ENCODE measurements at regions not wholly inside any gene's neighbourhood (a gene's known extent, or its start where the extent isn't known, plus 50 kb on each side); places are given as distances from the start of the nearest gene placed in this dataset.

GRCh38 chr5:125275725-125276090 lies 529.3 kb upstream of the ZNF608 start:
- Histone ChIP-seq H3K36me3 (ENCODE audit: control insufficient read depth, insufficient read depth, low read length) (no peaks in the 10 kb centered on the region), H3K27me3 (ENCODE audit: control insufficient read depth, insufficient read depth, low read length, poor library complexity, severe bottlenecking) (no peaks in the 10 kb centered on the region), H3K4me1 (ENCODE audit: control insufficient read depth, insufficient read depth, low read length) (peaks cover 6% of the 10 kb centered on the region), H3K27ac (ENCODE audit: insufficient read depth, low read depth, low read length, poor library complexity, severe bottlenecking) (no peak overlapping the region), H3K4me3 (ENCODE audit: insufficient read depth, low read depth, low read length) (no peak overlapping the region), H3K9me3 (ENCODE audit: control insufficient read depth, low read length) (no peaks in the 10 kb centered on the region)
- 90 to 97% methylated on average over 2 to 3 of the region's 3 CpGs for whole genome bisulfite sequencing, 2 experiments

GRCh38 chr5:125276096-125276495 lies 529.7 kb upstream of the ZNF608 start:
- Histone ChIP-seq H3K9me3 (ENCODE audit: control insufficient read depth, low read length) (no peaks in the 10 kb centered on the region), H3K27ac (ENCODE audit: insufficient read depth, low read depth, low read length, poor library complexity, severe bottlenecking) (no peak overlapping the region), H3K4me3 (ENCODE audit: insufficient read depth, low read depth, low read length) (no peak overlapping the region), H3K36me3 (ENCODE audit: control insufficient read depth, insufficient read depth, low read length) (no peaks in the 10 kb centered on the region), H3K27me3 (ENCODE audit: control insufficient read depth, insufficient read depth, low read length, poor library complexity, severe bottlenecking) (no peaks in the 10 kb centered on the region), H3K4me1 (ENCODE audit: control insufficient read depth, insufficient read depth, low read length) (peaks cover 6% of the 10 kb centered on the region)
- 86 to 91% methylated on average over 2 of the region's 2 CpGs for WGBS, 2 experiments

- Histone ChIP-seq H3K4me1 (ENCODE audit: control insufficient read depth, insufficient read depth, low read length) (peaks cover 6% of the 10 kb centered on the region), H3K27ac (ENCODE audit: insufficient read depth, low read depth, low read length, poor library complexity, severe bottlenecking) (no peak overlapping the region), H3K9me3 (ENCODE audit: control insufficient read depth, low read length) (no peaks in the 10 kb centered on the region), H3K27me3 (ENCODE audit: control insufficient read depth, insufficient read depth, low read length, poor library complexity, severe bottlenecking) (no peaks in the 10 kb centered on the region), H3K36me3 (ENCODE audit: control insufficient read depth, insufficient read depth, low read length) (no peaks in the 10 kb centered on the region), H3K4me3 (ENCODE audit: insufficient read depth, low read depth, low read length) (no peak overlapping the region)
- WGBS, 2 experiments, result 96 to 97% methylated on average over 3 of the region's 3 CpGs
Observed at GRCh38 chr5:125277494-125278154, 531.2 kb upstream of the ZNF608 start.

GRCh38 chr5:125278711-125279110 lies 532.3 kb upstream of the ZNF608 start:
- no peak overlapping the region for H3K27ac ChIP-seq (ENCODE audit: insufficient read depth, low read depth, low read length, poor library complexity, severe bottlenecking)
- H3K36me3 ChIP-seq (ENCODE audit: control insufficient read depth, insufficient read depth, low read length), result no peaks in the 10 kb centered on the region
- peaks cover 6% of the 10 kb centered on the region for H3K4me1 ChIP-seq (ENCODE audit: control insufficient read depth, insufficient read depth, low read length)
- no peaks in the 10 kb centered on the region for H3K27me3 ChIP-seq (ENCODE audit: control insufficient read depth, insufficient read depth, low read length, poor library complexity, severe bottlenecking)
- no peaks in the 10 kb centered on the region for H3K9me3 ChIP-seq (ENCODE audit: control insufficient read depth, low read length)
- WGBS, 2 experiments, result 83 to 93% methylated on average over 1 to 2 of the region's 2 CpGs
- H3K4me3 ChIP-seq (ENCODE audit: insufficient read depth, low read depth, low read length), result no peak overlapping the region

GRCh38 chr5:125281667-125282066 lies 535.2 kb upstream of the ZNF608 start:
- no peak overlapping the region for H3K4me3 ChIP-seq (ENCODE audit: insufficient read depth, low read depth, low read length)
- peaks cover 5% of the 10 kb centered on the region for H3K4me1 ChIP-seq (ENCODE audit: control insufficient read depth, insufficient read depth, low read length)
- no peak overlapping the region for H3K27ac ChIP-seq (ENCODE audit: insufficient read depth, low read depth, low read length, poor library complexity, severe bottlenecking)
- no peaks in the 10 kb centered on the region for H3K9me3 ChIP-seq (ENCODE audit: control insufficient read depth, low read length)
- H3K36me3 ChIP-seq (ENCODE audit: control insufficient read depth, insufficient read depth, low read length), result no peaks in the 10 kb centered on the region
- H3K27me3 ChIP-seq (ENCODE audit: control insufficient read depth, insufficient read depth, low read length, poor library complexity, severe bottlenecking), result no peaks in the 10 kb centered on the region

GRCh38 chr5:125283372-125283771 lies 536.9 kb upstream of the ZNF608 start:
- H3K4me3 ChIP-seq (ENCODE audit: insufficient read depth, low read depth, low read length), result no peak overlapping the region
- WGBS, 2 experiments, result 97 to 100% methylated on average over 1 of the region's 2 CpGs

GRCh38 chr5:125286271-125286670 lies 539.8 kb upstream of the ZNF608 start:
- no peak overlapping the region for H3K27ac ChIP-seq (ENCODE audit: insufficient read depth, low read depth, low read length, poor library complexity, severe bottlenecking)
- H3K4me3 ChIP-seq (ENCODE audit: insufficient read depth, low read depth, low read length), result no peak overlapping the region
- H3K9me3 ChIP-seq (ENCODE audit: control insufficient read depth, low read length), result no peaks in the 10 kb centered on the region
- WGBS, 2 experiments, result 83 to 91% methylated on average over 3 to 4 of the region's 4 CpGs
- H3K4me1 ChIP-seq (ENCODE audit: control insufficient read depth, insufficient read depth, low read length), result peaks cover 7% of the 10 kb centered on the region
- H3K36me3 ChIP-seq (ENCODE audit: control insufficient read depth, insufficient read depth, low read length), result no peaks in the 10 kb centered on the region
- no peaks in the 10 kb centered on the region for H3K27me3 ChIP-seq (ENCODE audit: control insufficient read depth, insufficient read depth, low read length, poor library complexity, severe bottlenecking)

More at GRCh38 chr5:125283372-125283771, 536.9 kb upstream of the ZNF608 start:
- Histone ChIP-seq H3K4me1 (ENCODE audit: control insufficient read depth, insufficient read depth, low read length) (peaks cover 7% of the 10 kb centered on the region), H3K9me3 (ENCODE audit: control insufficient read depth, low read length) (no peaks in the 10 kb centered on the region), H3K27me3 (ENCODE audit: control insufficient read depth, insufficient read depth, low read length, poor library complexity, severe bottlenecking) (no peaks in the 10 kb centered on the region), H3K36me3 (ENCODE audit: control insufficient read depth, insufficient read depth, low read length) (no peaks in the 10 kb centered on the region), H3K27ac (ENCODE audit: insufficient read depth, low read depth, low read length, poor library complexity, severe bottlenecking) (no peak overlapping the region)

GRCh38 chr5:125289606-125290005 lies 543.2 kb upstream of the ZNF608 start:
- Histone ChIP-seq H3K36me3 (ENCODE audit: control insufficient read depth, insufficient read depth, low read length) (no peaks in the 10 kb centered on the region), H3K27ac (ENCODE audit: insufficient read depth, low read depth, low read length, poor library complexity, severe bottlenecking) (no peak overlapping the region), H3K27me3 (ENCODE audit: control insufficient read depth, insufficient read depth, low read length, poor library complexity, severe bottlenecking) (no peaks in the 10 kb centered on the region), H3K4me3 (ENCODE audit: insufficient read depth, low read depth, low read length) (no peak overlapping the region), H3K9me3 (ENCODE audit: control insufficient read depth, low read length) (no peaks in the 10 kb centered on the region), H3K4me1 (ENCODE audit: control insufficient read depth, insufficient read depth, low read length) (peaks cover 7% of the 10 kb centered on the region)

GRCh38 chr5:125290935-125291334 lies 544.5 kb upstream of the ZNF608 start:
- Histone ChIP-seq H3K27ac (ENCODE audit: insufficient read depth, low read depth, low read length, poor library complexity, severe bottlenecking) (no peak overlapping the region), H3K4me1 (ENCODE audit: control insufficient read depth, insufficient read depth, low read length) (peaks cover 7% of the 10 kb centered on the region), H3K36me3 (ENCODE audit: control insufficient read depth, insufficient read depth, low read length) (no peaks in the 10 kb centered on the region), H3K4me3 (ENCODE audit: insufficient read depth, low read depth, low read length) (no peak overlapping the region), H3K27me3 (ENCODE audit: control insufficient read depth, insufficient read depth, low read length, poor library complexity, severe bottlenecking) (no peaks in the 10 kb centered on the region), H3K9me3 (ENCODE audit: control insufficient read depth, low read length) (no peaks in the 10 kb centered on the region)
- WGBS, 2 experiments, result 89 to 90% methylated on average over 5 of the region's 5 CpGs

GRCh38 chr5:125291447-125291846 lies 545.0 kb upstream of the ZNF608 start:
- no peaks in the 10 kb centered on the region for H3K9me3 ChIP-seq (ENCODE audit: control insufficient read depth, low read length)
- no peak overlapping the region for H3K27ac ChIP-seq (ENCODE audit: insufficient read depth, low read depth, low read length, poor library complexity, severe bottlenecking)
- H3K36me3 ChIP-seq (ENCODE audit: control insufficient read depth, insufficient read depth, low read length), result no peaks in the 10 kb centered on the region
- no peak overlapping the region for H3K4me3 ChIP-seq (ENCODE audit: insufficient read depth, low read depth, low read length)
- no peaks in the 10 kb centered on the region for H3K27me3 ChIP-seq (ENCODE audit: control insufficient read depth, insufficient read depth, low read length, poor library complexity, severe bottlenecking)
- H3K4me1 ChIP-seq (ENCODE audit: control insufficient read depth, insufficient read depth, low read length), result peaks cover 4% of the 10 kb centered on the region
- WGBS, 2 experiments, result 75 to 77% methylated on average over 4 of the region's 4 CpGs

GRCh38 chr5:125293223-125293622 lies 546.8 kb upstream of the ZNF608 start:
- Histone ChIP-seq H3K36me3 (ENCODE audit: control insufficient read depth, insufficient read depth, low read length) (no peaks in the 10 kb centered on the region), H3K27me3 (ENCODE audit: control insufficient read depth, insufficient read depth, low read length, poor library complexity, severe bottlenecking) (no peaks in the 10 kb centered on the region), H3K27ac (ENCODE audit: insufficient read depth, low read depth, low read length, poor library complexity, severe bottlenecking) (no peak overlapping the region), H3K9me3 (ENCODE audit: control insufficient read depth, low read length) (no peaks in the 10 kb centered on the region), H3K4me3 (ENCODE audit: insufficient read depth, low read depth, low read length) (no peak overlapping the region), H3K4me1 (ENCODE audit: control insufficient read depth, insufficient read depth, low read length) (peaks cover under 1% of the 10 kb centered on the region)
- WGBS, 2 experiments, result 95 to 100% methylated on average over 1 of the region's 1 CpG

Data from ectodermal cell (in vitro differentiated cells).